ENCODE measurements at regions not wholly inside any gene's neighbourhood (a gene's known extent, or its start where the extent isn't known, plus 50 kb on each side); places are given as distances from the start of the nearest gene placed in this dataset.

DNA sequence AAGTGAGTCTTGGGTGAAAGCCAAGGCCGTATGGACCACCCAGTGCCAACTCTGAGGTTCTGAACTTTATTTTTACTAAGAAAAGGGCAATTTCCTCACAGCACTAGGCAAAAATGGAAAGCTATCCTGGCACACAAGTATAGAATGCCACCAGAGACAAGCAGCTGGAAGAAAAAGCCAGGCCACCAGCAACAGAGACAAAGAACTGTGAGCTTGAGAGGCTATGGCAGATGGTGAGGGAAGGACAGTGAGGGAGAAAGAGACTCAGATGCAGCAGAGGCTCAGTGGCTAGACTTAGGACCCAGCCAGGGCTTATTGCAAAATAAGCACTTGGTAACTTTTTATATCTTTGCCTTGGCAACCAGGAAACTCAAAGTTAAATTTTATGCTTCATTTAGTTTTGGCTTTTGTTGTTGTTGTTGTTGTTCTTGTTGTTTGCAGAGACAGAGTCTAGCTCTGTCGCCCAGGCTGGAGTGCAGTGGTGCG lies 78.0 kb upstream of the BZW1 start:
- no peak overlapping the region for H3K4me3 ChIP-seq
- no peak overlapping the region for H3K27ac ChIP-seq
- H3K4me1 ChIP-seq, result no peaks in the 10 kb centered on the region
- no peaks in the 10 kb centered on the region for H3K36me3 ChIP-seq
- no peaks in the 10 kb centered on the region for H3K27me3 ChIP-seq
- intact Hi-C loops (cut with DNase I), result no loop called here
- no peaks in the 10 kb centered on the region for H3K9me3 ChIP-seq
- no peak for ATAC-seq
- DNase-seq, result no peak
- no peak for TF ChIP-seq CTCF (IDR thresholded peaks at IDR 0.05)

GRCh38 chr2:200735061-200735460 lies 76.6 kb upstream of the BZW1 start:
- Histone ChIP-seq H3K36me3 (no peaks in the 10 kb centered on the region), H3K27ac (no peak overlapping the region), H3K4me3 (no peak overlapping the region), H3K27me3 (no peaks in the 10 kb centered on the region), H3K9me3 (no peaks in the 10 kb centered on the region), H3K4me1 (no peaks in the 10 kb centered on the region)
- no peak for TF ChIP-seq CTCF (IDR thresholded peaks at IDR 0.05)
- ATAC-seq, result no peak
- intact Hi-C loops (cut with DNase I), result no loop called here
- DNase-seq, result no peak

GRCh38 chr2:200736646-200737274 lies 75.0 kb upstream of the BZW1 start:
- no peak overlapping the region for H3K27ac ChIP-seq
- intact Hi-C loops (cut with DNase I), result no loop called here
- ATAC-seq (no peak), DNase-seq (no peak)
- H3K36me3 ChIP-seq, result no peaks in the 10 kb centered on the region
- peaks cover 4 to 9% of the 10 kb centered on the region in 2 donors for H3K4me1 ChIP-seq
- TF ChIP-seq CTCF (IDR thresholded peaks at IDR 0.05), result no peak
- H3K4me3 ChIP-seq, result no peak overlapping the region
- no peaks in the 10 kb centered on the region for H3K9me3 ChIP-seq
- no peaks in the 10 kb centered on the region for H3K27me3 ChIP-seq

DNA sequence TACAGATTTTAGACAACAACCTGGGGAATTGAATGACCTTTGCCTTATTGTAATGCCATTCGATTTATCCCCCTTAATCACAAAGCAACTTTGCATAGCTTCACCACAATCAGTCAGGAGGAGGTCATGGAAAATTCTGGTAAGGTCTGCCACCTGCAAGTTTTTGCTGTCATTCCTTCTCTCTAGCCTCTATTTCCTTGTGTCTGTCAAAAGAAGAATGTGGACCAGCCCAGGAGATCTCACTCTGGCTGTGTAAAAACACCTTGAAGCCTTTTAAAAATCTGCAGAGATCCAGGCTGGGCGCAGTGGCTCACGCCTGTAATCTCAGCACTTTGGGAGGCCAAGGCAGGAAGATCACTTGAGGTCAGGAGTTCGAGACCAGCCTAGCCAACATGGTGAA lies 74.1 kb upstream of the BZW1 start:
- H3K4me1 ChIP-seq, result peaks cover 9 to 17% of the 10 kb centered on the region in 2 donors
- H3K27ac ChIP-seq, result no peak overlapping the region
- no peaks in the 10 kb centered on the region for H3K9me3 ChIP-seq
- intact Hi-C loops (cut with DNase I), result no loop called here
- no peak overlapping the region for H3K4me3 ChIP-seq
- ATAC-seq, result no peak
- H3K36me3 ChIP-seq, result no peaks in the 10 kb centered on the region
- no peak for TF ChIP-seq CTCF (IDR thresholded peaks at IDR 0.05)
- H3K27me3 ChIP-seq, result no peaks in the 10 kb centered on the region
- no peak for DNase-seq

GRCh38 chr2:200738590-200738989 lies 73.1 kb upstream of the BZW1 start:
- ATAC-seq, result no peak
- no peak for DNase-seq
- no peaks in the 10 kb centered on the region for H3K36me3 ChIP-seq
- peaks cover 9 to 18% of the 10 kb centered on the region in 2 donors for H3K4me1 ChIP-seq
- H3K9me3 ChIP-seq, result no peaks in the 10 kb centered on the region
- no peak overlapping the region for H3K27ac ChIP-seq
- H3K4me3 ChIP-seq, result no peak overlapping the region
- intact Hi-C loops (cut with DNase I), result no loop called here
- TF ChIP-seq CTCF (IDR thresholded peaks at IDR 0.05), result no peak
- no peaks in the 10 kb centered on the region for H3K27me3 ChIP-seq

All from left lung (tissue), 4 donors.